H9 (cell line): ENCODE measurements at regions not wholly inside any gene's neighbourhood (a gene's known extent, or its start where the extent isn't known, plus 50 kb on each side); places are given as distances from the start of the nearest gene placed in this dataset.

ENCODE experiments used
- DNase-seq: peaks from one replicate; pipeline ENCODE4 v3.0.0-alpha.2; 2017
- H2AFZ ChIP-seq: one replicate; pipeline ENCODE4 v1.6.1; 2013; ENCODE audit warnings: mild to moderate bottlenecking, low read length, control low read depth, moderate library complexity
- H2AK5ac ChIP-seq: 2 replicates; pipeline ENCODE4 v1.6.1; 2013; ENCODE audit warnings: low read length, control low read depth, mixed read lengths; ENCODE audit not compliant: insufficient read length
- H2BK120ac ChIP-seq: one replicate; pipeline ENCODE4 v1.6.1; 2013; ENCODE audit warnings: low read depth, mild to moderate bottlenecking, low read length, control low read depth, inconsistent platforms; ENCODE audit not compliant: poor library complexity, severe bottlenecking
- H2BK12ac ChIP-seq: 2 replicates; pipeline ENCODE4 v1.6.1; 2013; ENCODE audit warnings: low read length, control low read depth, mixed read lengths, low read depth; ENCODE audit not compliant: insufficient read length
- H2BK15ac ChIP-seq: 2 replicates; pipeline ENCODE4 v1.6.1; 2013; ENCODE audit warnings: low read depth, low read length, control low read depth
- H2BK20ac ChIP-seq: one replicate; pipeline ENCODE4 v1.6.1; 2013; ENCODE audit warnings: low read depth, mild to moderate bottlenecking, low read length, control low read depth, inconsistent platforms; ENCODE audit not compliant: poor library complexity, severe bottlenecking
- H2BK5ac ChIP-seq: 2 replicates; pipeline ENCODE4 v1.6.1; 2013; ENCODE audit warnings: low read length, control low read depth, mixed read lengths; ENCODE audit not compliant: insufficient read length
- H3K14ac ChIP-seq: 2 replicates; pipeline ENCODE4 v1.6.1; 2013; ENCODE audit warnings: low read length, control low read depth; ENCODE audit not compliant: insufficient read depth
- H3K18ac ChIP-seq: 2 replicates; pipeline ENCODE4 v1.6.1; 2013; ENCODE audit warnings: low read depth, mild to moderate bottlenecking, mixed read lengths, low read length, control low read depth; ENCODE audit not compliant: insufficient read length
- H3K23ac ChIP-seq: 2 replicates; pipeline ENCODE4 v1.6.1; 2013; ENCODE audit warnings: low read length, control low read depth, mixed read lengths, low read depth; ENCODE audit not compliant: insufficient read length
- H3K23me2 ChIP-seq: 2 replicates; pipeline ENCODE4 v1.6.1; 2013; ENCODE audit warnings: low read depth, mild to moderate bottlenecking, mixed read lengths, low read length, control low read depth; ENCODE audit not compliant: insufficient read length, poor library complexity, severe bottlenecking
- H3K27ac ChIP-seq: 2 replicates; pipeline ENCODE4 v1.5.1; 2013; ENCODE audit warnings: low read length, control low read depth, mixed read lengths, low read depth; ENCODE audit not compliant: insufficient read length
- H3K27me3 ChIP-seq: 2 replicates; pipeline ENCODE4 v1.6.1; 2013; ENCODE audit warnings: low read length, control low read depth, inconsistent platforms; ENCODE audit not compliant: insufficient read depth
- H3K4ac ChIP-seq: 2 replicates; pipeline ENCODE4 v1.6.1; 2013; ENCODE audit warnings: low read depth, mild to moderate bottlenecking, control low read depth, inconsistent platforms, low read length, moderate library complexity
- H3K4me1 ChIP-seq: 2 replicates; pipeline ENCODE4 v1.6.1; 2013; ENCODE audit warnings: low read length, control low read depth, inconsistent platforms; ENCODE audit not compliant: insufficient read depth
- H3K4me2 ChIP-seq: 2 replicates; pipeline ENCODE4 v1.6.1; 2013; ENCODE audit warnings: low read length, control low read depth, mixed read lengths; ENCODE audit not compliant: insufficient read length, insufficient read depth
- H3K56ac ChIP-seq: 2 replicates; pipeline ENCODE4 v1.6.1; 2013; ENCODE audit warnings: low read depth, mild to moderate bottlenecking, mixed read lengths, low read length, control low read depth; ENCODE audit not compliant: insufficient read length
- H3K79me1 ChIP-seq: 2 replicates; pipeline ENCODE4 v1.6.1; 2013; ENCODE audit warnings: low read depth, mild to moderate bottlenecking, moderate library complexity, low read length, control low read depth, inconsistent platforms; ENCODE audit not compliant: insufficient read depth, poor library complexity, severe bottlenecking
- H3K79me2 ChIP-seq: 2 replicates; pipeline ENCODE4 v1.6.1; 2013; ENCODE audit warnings: low read length, control low read depth, inconsistent platforms; ENCODE audit not compliant: insufficient read depth
- H3K9ac ChIP-seq: 2 replicates; pipeline ENCODE4 v1.6.1; 2013; ENCODE audit warnings: low read length, control low read depth, mixed read lengths; ENCODE audit not compliant: insufficient read length; ENCODE audit errors: extremely low read depth
- H3K9me3 ChIP-seq: one replicate; pipeline ENCODE4 v1.6.1; 2013; ENCODE audit warnings: low read depth, low read length, inconsistent platforms; ENCODE audit not compliant: control insufficient read depth
- H3T11ph ChIP-seq: one replicate; pipeline ENCODE4 v1.6.1; 2013; ENCODE audit warnings: mild to moderate bottlenecking, low read length, control low read depth, inconsistent platforms
- H4K20me1 ChIP-seq: one replicate; pipeline ENCODE4 v1.6.1; 2013; ENCODE audit not compliant: control insufficient read depth, insufficient read length, insufficient read depth
- H4K5ac ChIP-seq: 2 replicates; pipeline ENCODE4 v1.6.1; 2013; ENCODE audit warnings: low read depth, mild to moderate bottlenecking, mixed read lengths, low read length, control low read depth; ENCODE audit not compliant: insufficient read length
- H4K8ac ChIP-seq: replicated peaks from 2 replicates; pipeline ENCODE4 v1.6.1; 2013; ENCODE audit warnings: low read length, control low read depth, mixed read lengths, low read depth; ENCODE audit not compliant: insufficient read length
- H4K91ac ChIP-seq: 2 replicates; pipeline ENCODE4 v1.6.1; 2013; ENCODE audit warnings: low read depth, mild to moderate bottlenecking, moderate library complexity, mixed read lengths, low read length, control low read depth; ENCODE audit not compliant: insufficient read length
- H3K27ac Mint-ChIP-seq, 3 experiments: 2 replicates in 2 of 3; 3 replicates in 1 of 3; pipeline ENCODE4 v1.8.0; 2020 to 2021; ENCODE audit warnings: mixed read lengths in 3 of 3, mild to moderate bottlenecking in 1 of 3, moderate library complexity in 1 of 3
- H3K27me3 Mint-ChIP-seq: 2 replicates; pipeline ENCODE4 v1.8.0; 2021; ENCODE audit warnings: low read depth, mild to moderate bottlenecking, moderate library complexity, mixed read lengths
- H3K36me3 Mint-ChIP-seq, 3 experiments: 2 replicates in 2 of 3; 3 replicates in 1 of 3; pipeline ENCODE4 v1.8.0; 2020 to 2021; ENCODE audit warnings: low read depth in 3 of 3, mixed read lengths in 3 of 3; ENCODE audit not compliant: insufficient read depth in 1 of 3
- H3K4me1 Mint-ChIP-seq, 2 experiments: 2 replicates each; pipeline ENCODE4 v1.8.0; 2020; ENCODE audit warnings: mixed read lengths in 2 of 2
- H3K4me3 Mint-ChIP-seq, 2 experiments: 2 replicates in 1 of 2; 3 replicates in 1 of 2; pipeline ENCODE4 v1.8.0; 2020 to 2021; ENCODE audit warnings: mild to moderate bottlenecking in 2 of 2, mixed read lengths in 2 of 2, moderate library complexity in 1 of 2
- H3K9me3 Mint-ChIP-seq, 2 experiments: 2 replicates in 1 of 2; 3 replicates in 1 of 2; pipeline ENCODE4 v1.8.0; 2020; ENCODE audit warnings: mild to moderate bottlenecking in 2 of 2, mixed read lengths in 2 of 2, moderate library complexity in 1 of 2
- CTCF ChIP-seq: fragments of 200-600 bp; sonication (generic); conservative IDR thresholded peaks from 3 replicates; pipeline ENCODE4 v1.8.0; 2021; ENCODE audit warnings: antibody characterized with exemption, mild to moderate bottlenecking
- WGBS: extraction: QIAGEN DNeasy Blood & Tissue Kit; methylation state at CpG from one replicate; pipeline ENCODE4 v1.1.7; 2013; ENCODE audit warnings: missing lambda C conversion rate, low lambda C conversion rate, mixed read lengths; ENCODE audit not compliant: insufficient read length; ENCODE audit errors: extremely low coverage; 5-methylcytosine and 5-hydroxymethylcytosine counted together

GRCh38 chr3:28066020-28066419 lies 175.4 kb upstream of the CMC1 start:
- Histone ChIP-seq H3K23me2 (no peaks in the 10 kb centered on the region), H2AFZ (no peak overlapping the region), H3K14ac (no peak overlapping the region), H2AK5ac (no peak overlapping the region), H2BK15ac (no peak overlapping the region), H3K4ac (no peak overlapping the region), H3K27me3 (no peaks in the 10 kb centered on the region), H3K23ac (no peak overlapping the region), H3K79me1 (no peaks in the 10 kb centered on the region), H3K18ac (no peak overlapping the region), H3K9ac (no peak overlapping the region), H4K91ac (no peak overlapping the region), H4K5ac (no peak overlapping the region), H4K8ac (no peak overlapping the region), H3K4me1 (no peaks in the 10 kb centered on the region), H2BK12ac (no peak overlapping the region), H3T11ph (no peak overlapping the region), H2BK5ac (no peak overlapping the region), H3K4me2 (no peak overlapping the region), H3K27ac (no peak overlapping the region), H3K79me2 (no peaks in the 10 kb centered on the region), H2BK120ac (no peak overlapping the region), H3K9me3 (no peaks in the 10 kb centered on the region), H3K56ac (no peak overlapping the region), H2BK20ac (no peak overlapping the region), H4K20me1 (no peaks in the 10 kb centered on the region)
- no peak overlapping the region for H3K27ac Mint-ChIP-seq
- no peak for DNase-seq
- TF ChIP-seq CTCF = no peak
- H3K36me3 Mint-ChIP-seq = peaks cover 4 to 18% (median 6%) of the 10 kb centered on the region in 3 experiments
- no CpG with 5 or more reads among the region's 5 CpGs for WGBS
- H3K4me3 Mint-ChIP-seq = no peak overlapping the region
- peaks cover 17 to 20% of the 10 kb centered on the region in 2 experiments for H3K9me3 Mint-ChIP-seq
- peaks cover 16 to 17% of the 10 kb centered on the region in 2 experiments for H3K4me1 Mint-ChIP-seq
- H3K27me3 Mint-ChIP-seq = peaks cover 2% of the 10 kb centered on the region; the same call in 1 of the 2 replicates
